ENCODE measurements at regions not wholly inside any gene's neighbourhood (a gene's known extent, or its start where the extent isn't known, plus 50 kb on each side); places are given as distances from the start of the nearest gene placed in this dataset.

DNA sequence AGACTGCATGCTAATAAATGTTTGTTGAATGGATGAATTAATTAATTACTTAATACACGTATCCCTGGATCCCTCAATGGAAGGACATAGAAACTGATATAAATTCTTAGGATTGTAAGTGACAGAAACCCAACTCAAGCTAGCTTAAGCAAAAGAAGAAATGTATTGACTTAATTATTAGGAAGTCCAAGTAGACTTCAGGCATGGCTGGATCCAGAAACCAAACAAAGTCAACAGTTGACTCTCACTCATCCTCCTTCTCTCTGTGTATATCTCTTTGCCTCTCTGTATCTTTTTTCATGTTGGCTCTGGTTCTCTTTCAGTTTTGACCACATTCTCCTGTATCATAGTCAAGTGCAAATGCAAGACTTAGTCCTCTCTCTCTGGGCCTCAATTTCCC is 82.0 kb upstream of the CTNNBL1 start:
- no peaks in the 10 kb centered on the region for H3K9me3 ChIP-seq
- H3K4me3 ChIP-seq (ENCODE audit: low read depth in 1 of 2, low read length in 1 of 2) = no peak overlapping the region
- TF ChIP-seq, protein P1, sequence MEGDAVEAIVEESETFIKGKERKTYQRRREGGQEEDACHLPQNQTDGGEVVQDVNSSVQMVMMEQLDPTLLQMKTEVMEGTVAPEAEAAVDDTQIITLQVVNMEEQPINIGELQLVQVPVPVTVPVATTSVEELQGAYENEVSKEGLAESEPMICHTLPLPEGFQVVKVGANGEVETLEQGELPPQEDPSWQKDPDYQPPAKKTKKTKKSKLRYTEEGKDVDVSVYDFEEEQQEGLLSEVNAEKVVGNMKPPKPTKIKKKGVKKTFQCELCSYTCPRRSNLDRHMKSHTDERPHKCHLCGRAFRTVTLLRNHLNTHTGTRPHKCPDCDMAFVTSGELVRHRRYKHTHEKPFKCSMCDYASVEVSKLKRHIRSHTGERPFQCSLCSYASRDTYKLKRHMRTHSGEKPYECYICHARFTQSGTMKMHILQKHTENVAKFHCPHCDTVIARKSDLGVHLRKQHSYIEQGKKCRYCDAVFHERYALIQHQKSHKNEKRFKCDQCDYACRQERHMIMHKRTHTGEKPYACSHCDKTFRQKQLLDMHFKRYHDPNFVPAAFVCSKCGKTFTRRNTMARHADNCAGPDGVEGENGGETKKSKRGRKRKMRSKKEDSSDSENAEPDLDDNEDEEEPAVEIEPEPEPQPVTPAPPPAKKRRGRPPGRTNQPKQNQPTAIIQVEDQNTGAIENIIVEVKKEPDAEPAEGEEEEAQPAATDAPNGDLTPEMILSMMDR (IDR thresholded peaks at IDR 0.05) = no peak
- no peak overlapping the region for H3K27ac ChIP-seq
- peaks cover 13% of the 10 kb centered on the region for H3K27me3 ChIP-seq
- no peaks in the 10 kb centered on the region for H3K36me3 ChIP-seq
- H3K4me1 ChIP-seq (ENCODE audit: control insufficient read depth in 1 of 2, insufficient read depth in 1 of 2, low read depth in 1 of 2, low read length in 1 of 2) = no peaks in the 10 kb centered on the region

DNA sequence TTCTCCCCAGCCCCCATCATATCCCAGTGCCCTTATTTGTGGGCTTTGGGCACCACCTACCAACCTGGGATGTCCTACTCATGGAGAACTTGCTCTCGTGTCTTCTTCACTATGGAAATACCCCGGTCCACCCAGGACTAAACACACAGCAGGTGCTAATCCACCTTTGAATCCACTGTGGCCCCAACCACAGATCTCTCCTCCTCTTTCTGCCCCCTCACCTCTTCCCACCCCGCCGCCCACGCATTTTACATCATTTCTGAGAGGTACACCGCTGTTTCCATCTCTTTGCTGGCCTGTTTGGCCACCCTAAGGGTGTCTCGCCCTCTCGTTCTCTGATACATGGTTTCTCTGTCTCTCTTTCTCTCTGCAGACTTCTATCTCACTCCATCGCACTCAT is 82.5 kb upstream of the CTNNBL1 start:
- H3K36me3 ChIP-seq = no peaks in the 10 kb centered on the region
- no peak overlapping the region for H3K27ac ChIP-seq
- peaks cover 10% of the 10 kb centered on the region for H3K27me3 ChIP-seq
- H3K9me3 ChIP-seq = no peaks in the 10 kb centered on the region
- no peaks in the 10 kb centered on the region for H3K4me1 ChIP-seq (ENCODE audit: control insufficient read depth in 1 of 2, insufficient read depth in 1 of 2, low read depth in 1 of 2, low read length in 1 of 2)
- H3K4me3 ChIP-seq (ENCODE audit: low read depth in 1 of 2, low read length in 1 of 2) = no peak overlapping the region
- TF ChIP-seq, protein P1 (IDR thresholded peaks at IDR 0.05) = no peak

- no peaks in the 10 kb centered on the region for H3K9me3 ChIP-seq
- TF ChIP-seq, protein P1 (IDR thresholded peaks at IDR 0.05) = no peak
- no peaks in the 10 kb centered on the region for H3K4me1 ChIP-seq (ENCODE audit: control insufficient read depth in 1 of 2, insufficient read depth in 1 of 2, low read depth in 1 of 2, low read length in 1 of 2)
- peaks cover 17% of the 10 kb centered on the region for H3K27me3 ChIP-seq
- H3K36me3 ChIP-seq = no peaks in the 10 kb centered on the region
- H3K27ac ChIP-seq = no peak overlapping the region
- H3K4me3 ChIP-seq (ENCODE audit: low read depth in 1 of 2, low read length in 1 of 2) = no peak overlapping the region
Measured at GRCh38 chr20:37610203-37610798, 82.6 kb upstream of the BLCAP start.

GRCh38 chr20:37602634-37603033 is 75.0 kb upstream of the BLCAP start:
- no peaks in the 10 kb centered on the region for H3K9me3 ChIP-seq
- no peaks in the 10 kb centered on the region for H3K4me1 ChIP-seq (ENCODE audit: control insufficient read depth in 1 of 2, insufficient read depth in 1 of 2, low read depth in 1 of 2, low read length in 1 of 2)
- H3K27me3 ChIP-seq = peaks cover 67% of the 10 kb centered on the region
- TF ChIP-seq, protein P1 (IDR thresholded peaks at IDR 0.05) = no peak
- H3K27ac ChIP-seq = no peak overlapping the region
- no peaks in the 10 kb centered on the region for H3K36me3 ChIP-seq
- no peak overlapping the region for H3K4me3 ChIP-seq (ENCODE audit: low read depth in 1 of 2, low read length in 1 of 2)

GRCh38 chr20:37600486-37600885 is 72.8 kb upstream of the BLCAP start:
- Histone ChIP-seq H3K36me3 (no peaks in the 10 kb centered on the region), H3K9me3 (no peaks in the 10 kb centered on the region), H3K27ac (no peak overlapping the region), H3K4me3 (ENCODE audit: low read depth in 1 of 2, low read length in 1 of 2) (no peak overlapping the region), H3K27me3 (peaks cover 78% of the 10 kb centered on the region), H3K4me1 (ENCODE audit: control insufficient read depth in 1 of 2, insufficient read depth in 1 of 2, low read depth in 1 of 2, low read length in 1 of 2) (no peaks in the 10 kb centered on the region)
- TF ChIP-seq, protein P1 (IDR thresholded peaks at IDR 0.05) = no peak
